ENCODE measurements at regions not wholly inside any gene's neighbourhood (a gene's known extent, or its start where the extent isn't known, plus 50 kb on each side); places are given as distances from the start of the nearest gene placed in this dataset.

DNA sequence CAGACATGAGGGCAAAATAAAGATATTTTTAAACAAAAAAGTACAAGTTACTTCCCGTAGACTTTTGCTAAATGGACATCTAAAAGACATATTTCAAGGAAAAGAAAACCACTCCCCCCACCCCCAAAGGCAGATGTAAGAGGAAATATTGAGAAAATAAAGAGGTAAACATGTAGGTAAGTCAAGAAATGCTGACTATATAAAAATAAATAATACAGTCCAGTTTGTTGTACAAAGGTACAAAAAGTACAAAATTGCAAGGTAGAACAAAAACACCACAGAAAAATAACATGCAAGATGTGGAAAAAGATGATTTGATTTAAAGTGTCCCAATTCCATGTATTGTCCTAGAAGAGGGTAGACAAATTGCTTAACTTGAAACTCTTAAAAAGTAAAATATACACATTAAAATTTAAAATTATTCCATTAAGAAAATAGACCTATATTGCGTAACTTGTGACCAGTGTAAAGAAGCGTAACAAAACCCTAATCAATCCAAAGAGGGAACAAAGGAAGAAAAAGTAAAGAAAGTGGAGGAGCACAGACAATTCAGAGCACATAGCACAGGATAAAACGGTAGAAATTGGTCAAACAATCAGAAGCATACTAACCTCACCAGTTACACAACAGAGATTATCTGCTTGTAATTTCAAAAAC lies 58.4 kb upstream of the FAM216B start:
- no peak for DNase-seq

GRCh38 chr13:42728507-42729180 lies 52.7 kb upstream of the FAM216B start:
- no peak for DNase-seq

DNA sequence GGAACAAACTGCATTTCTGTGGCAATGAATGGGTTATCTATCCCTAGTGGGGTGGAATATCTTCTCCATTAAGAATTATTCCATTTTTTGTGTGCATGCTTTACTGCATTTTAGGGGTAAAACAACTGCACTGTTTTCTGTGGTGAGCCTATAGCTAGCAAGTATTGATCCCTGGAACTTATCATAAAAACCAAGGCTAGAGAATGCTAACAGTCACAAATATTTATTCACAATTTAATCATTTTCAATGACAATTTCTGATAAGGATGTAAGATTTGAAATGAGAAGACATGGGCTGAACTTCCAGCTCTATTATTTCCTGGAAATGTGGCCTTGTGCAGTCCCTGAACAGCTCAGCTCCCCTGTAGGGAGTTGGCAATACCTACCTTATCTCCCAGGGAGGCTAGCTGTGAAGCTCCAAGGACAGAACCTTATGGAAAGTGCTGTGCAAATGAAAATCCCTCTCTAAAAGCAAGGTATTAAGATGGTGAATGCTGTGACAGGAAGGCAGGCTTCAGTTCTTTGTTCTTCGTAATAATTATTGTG lies 51.5 kb upstream of the FAM216B start:
- no peak for DNase-seq
